ENCODE measurements at regions not wholly inside any gene's neighbourhood (a gene's known extent, or its start where the extent isn't known, plus 50 kb on each side); places are given as distances from the start of the nearest gene placed in this dataset.

- peak; percentile 36 to 55 for DNase-seq
Observed at GRCh38 chr1:9179463-9180110, 50.7 kb upstream of the GPR157 start.

GRCh38 chr1:9180111-9180819, 51.4 kb upstream of the GPR157 start:
- DNase-seq = no peak

DNA sequence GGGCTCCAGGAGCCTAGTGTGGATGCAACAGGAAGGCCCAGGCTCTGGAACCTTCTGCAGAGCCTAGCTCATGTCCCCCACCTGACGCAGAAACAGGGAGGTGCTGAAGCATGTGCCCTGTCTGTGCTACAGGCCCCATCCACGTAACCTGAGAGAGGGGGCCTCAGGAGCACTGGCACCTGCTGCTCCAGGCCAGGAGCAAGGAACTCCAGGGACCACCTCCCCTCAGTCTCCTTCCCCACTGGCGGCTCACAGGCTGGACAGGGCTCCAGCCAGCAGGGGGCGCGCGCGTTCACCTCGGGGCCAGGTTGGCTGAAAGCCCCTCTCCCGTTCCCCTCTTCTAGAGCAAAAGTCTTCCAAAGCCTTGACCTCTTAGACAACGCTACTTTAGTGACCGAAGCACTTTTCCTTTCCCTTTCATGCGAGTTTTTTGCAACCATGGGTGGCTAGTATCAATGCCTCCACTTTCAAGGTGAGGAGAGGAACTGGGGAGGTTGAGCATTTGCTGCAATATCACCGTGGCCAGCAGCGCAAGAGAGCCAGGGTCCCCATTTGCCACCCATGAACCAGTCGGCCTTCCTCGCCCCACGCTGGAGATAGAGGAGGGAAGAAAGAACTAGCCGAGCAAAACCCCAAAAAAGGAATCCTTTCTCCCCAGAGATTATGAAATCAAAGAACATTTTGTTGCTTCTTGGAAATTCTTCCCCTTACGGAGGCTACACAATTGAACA, 52.4 kb upstream of the GPR157 start:
- peak in 1 of 2 experiments; percentile 60 for DNase-seq

DNA sequence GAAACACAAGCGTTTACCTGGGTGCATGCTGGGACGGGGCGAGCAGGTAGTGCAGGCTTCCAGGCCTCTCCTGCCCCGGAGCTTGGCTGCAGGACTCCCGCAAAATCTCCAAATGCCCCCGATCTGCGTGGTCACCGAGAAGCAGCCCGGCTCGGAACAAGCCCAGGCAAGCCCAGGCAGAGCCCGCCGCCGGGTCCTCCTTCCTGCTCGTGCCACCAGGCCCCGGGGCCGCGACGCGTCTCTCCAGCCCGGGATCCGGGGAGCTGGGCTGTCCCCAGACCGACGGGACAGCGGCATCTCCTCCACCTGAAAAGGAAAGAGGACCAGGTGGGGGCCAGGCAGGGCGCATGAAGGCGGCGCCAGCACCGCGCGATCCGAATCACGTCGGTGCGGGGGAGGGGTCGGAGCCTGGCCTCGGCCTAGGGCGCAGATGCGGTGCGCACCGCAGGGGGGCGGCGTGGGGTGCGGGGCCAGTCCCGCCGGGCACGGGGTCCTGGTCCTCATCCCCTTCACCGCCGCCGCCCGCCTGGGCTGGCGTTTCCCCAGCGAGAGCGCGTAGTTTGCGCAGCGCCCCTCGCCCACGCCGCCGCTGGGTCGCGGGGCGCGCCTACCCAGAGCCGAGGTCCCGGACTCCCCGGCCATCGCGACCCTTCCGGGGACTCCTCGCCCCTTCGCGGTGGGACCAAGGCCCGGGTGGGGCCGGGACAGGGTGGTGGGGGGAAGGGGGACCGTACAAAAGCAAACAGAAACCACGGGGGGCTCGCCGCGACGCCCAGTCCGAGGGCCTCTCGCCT, 52.4 kb upstream of the H6PD start:
- DNase-seq = peak in 1 of 2 experiments; percentile 55

GRCh38 chr1:9182784-9183257, 51.8 kb upstream of the H6PD start:
- peak in 1 of 2 experiments; percentile 17 for DNase-seq

DNA sequence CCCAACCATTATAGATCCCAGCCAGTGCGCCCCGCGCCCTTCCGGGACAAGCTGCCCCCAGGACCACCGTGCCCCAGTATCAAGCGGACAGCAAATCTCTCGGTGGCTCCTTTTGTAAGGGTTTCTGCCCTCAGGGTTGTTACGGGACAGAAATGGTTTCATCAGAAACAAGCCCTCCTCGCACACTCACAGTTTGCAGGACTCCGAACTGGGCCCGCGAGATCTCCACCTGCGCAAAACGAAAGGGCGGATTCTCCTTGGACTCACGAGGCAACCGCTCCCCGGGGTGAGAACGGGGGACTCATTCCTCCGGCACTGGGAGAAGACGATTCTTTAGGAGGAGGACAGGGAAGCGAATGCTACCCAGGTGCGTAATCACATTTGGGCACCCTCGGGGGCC, 51.1 kb upstream of the H6PD start:
- DNase-seq = no peak

- DNase-seq = no peak
Observed at GRCh38 chr1:9183898-9184297, 50.7 kb upstream of the H6PD start.

DNA sequence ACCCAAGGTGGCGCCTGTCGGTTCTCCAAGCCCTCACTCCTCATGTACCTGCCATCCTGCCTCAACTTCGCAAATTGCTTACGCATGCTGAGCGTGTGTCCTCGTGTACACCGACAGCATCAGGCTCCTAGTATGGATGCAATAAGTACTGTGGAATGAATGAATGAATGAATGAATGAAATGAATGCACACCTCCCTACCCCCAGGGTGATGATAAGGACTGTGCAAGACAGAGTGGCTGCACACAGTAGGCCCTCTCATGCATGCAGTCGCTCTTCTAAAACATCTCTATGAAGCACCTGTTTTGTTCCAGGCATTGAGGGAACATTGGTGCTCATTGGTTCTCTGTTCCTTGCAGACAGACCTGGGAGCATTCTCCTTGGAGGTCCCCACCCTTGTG, 49.8 kb upstream of the H6PD start:
- DNase-seq = no peak
